H1 (cell line): ENCODE measurements at regions not wholly inside any gene's neighbourhood (a gene's known extent, or its start where the extent isn't known, plus 50 kb on each side); places are given as distances from the start of the nearest gene placed in this dataset.

Source experiments
- CREB1 ChIP-seq: IDR thresholded peaks from 2 replicates; pipeline ENCODE4 v1.6.1; 2012; ENCODE audit warnings: inconsistent platforms
- GABPA ChIP-seq: IDR thresholded peaks from 2 replicates; pipeline ENCODE4 v1.6.1; 2011; ENCODE audit warnings: mild to moderate bottlenecking, low read length, moderate library complexity, borderline replicate concordance; ENCODE audit not compliant: insufficient read depth
- POU5F1 ChIP-seq: IDR thresholded peaks from 2 replicates; pipeline ENCODE4 v1.6.1; 2011; ENCODE audit warnings: low read depth, mild to moderate bottlenecking, low read length, moderate library complexity
- RBBP5 ChIP-seq: IDR thresholded peaks from 2 replicates; pipeline ENCODE4 v1.7.1; 2012; ENCODE audit warnings: low read depth, mild to moderate bottlenecking, inconsistent platforms, low read length, moderate library complexity, borderline replicate concordance
- SIN3A ChIP-seq, 2 experiments: IDR thresholded peaks in 1 of 2; conservative IDR thresholded peaks in 1 of 2; 2 replicates each; pipeline ENCODE4 v1.6.1; 2011 to 2012; ENCODE audit warnings: low read length in 2 of 2, improper control_type of control experiment in 1 of 2, low read depth in 1 of 2, mild to moderate bottlenecking in 1 of 2
- SRF ChIP-seq: IDR thresholded peaks from 2 replicates; pipeline ENCODE4 v1.6.1; 2011; ENCODE audit warnings: mild to moderate bottlenecking, low read depth, low read length, moderate library complexity
- SUZ12 ChIP-seq: fragments of 200-600 bp; sonication (generic); IDR thresholded peaks from 2 replicates; pipeline ENCODE4 v1.6.1; 2012; ENCODE audit warnings: mild to moderate bottlenecking, inconsistent platforms, low read length, moderate library complexity, mixed read lengths
- TF ChIP-seq, protein P1 (sequence below): IDR thresholded peaks from 2 replicates; pipeline ENCODE4 v1.6.1; 2012; ENCODE audit warnings: low read length, inconsistent platforms

DNA sequence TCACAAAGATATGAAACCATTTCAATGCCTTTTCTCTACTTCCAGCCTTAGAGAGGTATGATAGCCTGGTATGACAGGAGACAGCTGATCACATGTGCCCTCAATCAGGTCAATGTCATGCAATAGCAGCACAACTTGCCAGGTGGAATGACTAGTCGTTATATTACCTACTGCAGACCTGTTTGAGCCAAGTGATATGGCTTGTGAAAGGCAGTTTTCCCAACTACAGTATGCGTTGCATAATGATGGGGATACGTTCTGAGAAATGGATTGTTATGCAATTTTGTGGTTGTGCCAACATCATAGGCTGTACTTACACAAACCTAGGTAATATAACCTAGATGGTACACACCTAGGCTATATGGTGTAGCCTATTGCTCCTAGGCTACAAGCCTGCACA lies 262.8 kb downstream of the ICOS start (continued):
- TF ChIP-seq SIN3A (conservative IDR thresholded peaks at IDR 0.05 in 1 of 2, IDR thresholded peaks at IDR 0.05 in 1 of 2; ENCODE audit: low read depth in 1 of 2, low read length in 2 of 2) (no peak), SRF (no peak), GABPA (no peak), SUZ12 (no peak), RBBP5 (no peak), CREB1 (no peak), POU5F1 (no peak)
- TF ChIP-seq, protein P1, sequence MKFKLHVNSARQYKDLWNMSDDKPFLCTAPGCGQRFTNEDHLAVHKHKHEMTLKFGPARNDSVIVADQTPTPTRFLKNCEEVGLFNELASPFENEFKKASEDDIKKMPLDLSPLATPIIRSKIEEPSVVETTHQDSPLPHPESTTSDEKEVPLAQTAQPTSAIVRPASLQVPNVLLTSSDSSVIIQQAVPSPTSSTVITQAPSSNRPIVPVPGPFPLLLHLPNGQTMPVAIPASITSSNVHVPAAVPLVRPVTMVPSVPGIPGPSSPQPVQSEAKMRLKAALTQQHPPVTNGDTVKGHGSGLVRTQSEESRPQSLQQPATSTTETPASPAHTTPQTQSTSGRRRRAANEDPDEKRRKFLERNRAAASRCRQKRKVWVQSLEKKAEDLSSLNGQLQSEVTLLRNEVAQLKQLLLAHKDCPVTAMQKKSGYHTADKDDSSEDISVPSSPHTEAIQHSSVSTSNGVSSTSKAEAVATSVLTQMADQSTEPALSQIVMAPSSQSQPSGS: no peak
